Small intestine (tissue), 7 donors: ENCODE measurements at regions not wholly inside any gene's neighbourhood (a gene's known extent, or its start where the extent isn't known, plus 50 kb on each side); places are given as distances from the start of the nearest gene placed in this dataset.

ENCODE experiments used
- DNase-seq, 2 donors: peaks; one replicate each; pipeline versions ENCODE4 v3.0.0 to v3.0.0-alpha.2; 2013
- FAIRE-seq: peaks from 2 replicates; lab custom pipeline; 2012; peaks lifted over from hg19 to GRCh38; lab: Jason Lieb, UNC
- H3K27ac ChIP-seq, 3 donors: one replicate each; pipeline ENCODE4 v1.5.1; 2013; ENCODE audit warnings: low read length in 2 of 3, mild to moderate bottlenecking in 2 of 3, control low read depth in 1 of 3, inconsistent platforms in 1 of 3, low read depth in 1 of 3, moderate library complexity in 1 of 3
- H3K27me3 ChIP-seq, 3 donors: one replicate each; pipeline ENCODE4 v1.6.1; 2013; ENCODE audit warnings: low read length in 3 of 3, inconsistent platforms in 1 of 3; ENCODE audit not compliant: control insufficient read depth in 3 of 3, insufficient read depth in 3 of 3
- H3K36me3 ChIP-seq, 3 donors: one replicate each; pipeline ENCODE4 v1.6.1; 2013; ENCODE audit warnings: low read length in 3 of 3, inconsistent platforms in 1 of 3, low read depth in 1 of 3, mild to moderate bottlenecking in 1 of 3, moderate library complexity in 1 of 3; ENCODE audit not compliant: control insufficient read depth in 3 of 3, insufficient read depth in 2 of 3
- H3K4me1 ChIP-seq, 3 donors: one replicate each; pipeline ENCODE4 v1.6.1; 2013; ENCODE audit warnings: low read length in 2 of 3, inconsistent platforms in 1 of 3, low read depth in 1 of 3, mild to moderate bottlenecking in 1 of 3, moderate library complexity in 1 of 3; ENCODE audit not compliant: control insufficient read depth in 3 of 3, insufficient read depth in 2 of 3
- H3K4me3 ChIP-seq, 3 donors: one replicate each; pipeline ENCODE4 v1.5.1; 2013; ENCODE audit warnings: low read length in 3 of 3, control low read depth in 1 of 3, inconsistent platforms in 1 of 3, low read depth in 1 of 3, mild to moderate bottlenecking in 1 of 3, moderate library complexity in 1 of 3
- H3K9me3 ChIP-seq, 2 donors: one replicate each; pipeline ENCODE4 v1.6.1; 2013; ENCODE audit warnings: low read depth in 1 of 2, low read length in 1 of 2; ENCODE audit not compliant: control insufficient read depth in 2 of 2, insufficient read depth in 1 of 2
- WGBS, 3 donors: extraction: QIAGEN DNeasy Blood & Tissue Kit; methylation state at CpG; one replicate each; pipeline ENCODE4 v1.1.7; 2013; 5-methylcytosine and 5-hydroxymethylcytosine counted together
- donor health status: healthy with polysubstance abuse.
- donor health status: control.
- donor health status: control.
- donor health status: Bipolar disorder and iron deficiency.
- donor health status: healthy.

GRCh38 chr20:40890181-40890580 lies 138.4 kb upstream of the TOP1 start:
- WGBS, 3 donors, result 91 to 96% (median 95%) methylated on average over 2 of the region's 2 CpGs
- Histone ChIP-seq H3K27ac (no peak overlapping the region), H3K36me3 (no peaks in the 10 kb centered on the region), H3K4me1 (no peaks in the 10 kb centered on the region), H3K27me3 (peaks cover 0 to 3% (median 0%) of the 10 kb centered on the region in 3 donors), H3K9me3 (no peaks in the 10 kb centered on the region), H3K4me3 (no peak overlapping the region)
- DNase-seq (no peak), FAIRE-seq (no peak)

GRCh38 chr20:40890635-40891034 lies 138.0 kb upstream of the TOP1 start:
- Histone ChIP-seq H3K4me1 (no peaks in the 10 kb centered on the region), H3K36me3 (no peaks in the 10 kb centered on the region), H3K27me3 (peaks cover 0 to 3% (median 0%) of the 10 kb centered on the region in 3 donors), H3K9me3 (no peaks in the 10 kb centered on the region), H3K27ac (no peak overlapping the region), H3K4me3 (no peak overlapping the region)
- DNase-seq, result no peak
- no peak for FAIRE-seq

- DNase-seq (no peak), FAIRE-seq (no peak)
- Histone ChIP-seq H3K27me3 (peaks cover 0 to 3% (median 0%) of the 10 kb centered on the region in 3 donors), H3K9me3 (no peaks in the 10 kb centered on the region), H3K27ac (no peak overlapping the region), H3K4me3 (no peak overlapping the region), H3K36me3 (no peaks in the 10 kb centered on the region), H3K4me1 (no peaks in the 10 kb centered on the region)
These were observed 137.3 kb upstream of the TOP1 start for GRCh38 chr20:40891351-40891750.

- Histone ChIP-seq H3K27me3 (peaks cover 0 to 3% (median 0%) of the 10 kb centered on the region in 3 donors), H3K4me1 (no peaks in the 10 kb centered on the region), H3K9me3 (no peaks in the 10 kb centered on the region), H3K4me3 (no peak overlapping the region), H3K36me3 (no peaks in the 10 kb centered on the region), H3K27ac (no peak overlapping the region)
- FAIRE-seq, result no peak
- WGBS, 3 donors, result 66 to 89% (median 85%) methylated on average over 2 of the region's 2 CpGs
- DNase-seq, result no peak
These were observed 136.0 kb upstream of the TOP1 start for GRCh38 chr20:40892642-40893041.

GRCh38 chr20:40893610-40894236 lies 134.9 kb upstream of the TOP1 start:
- no peak for DNase-seq
- Histone ChIP-seq H3K4me1 (no peaks in the 10 kb centered on the region), H3K27me3 (peaks cover 0 to 3% (median 0%) of the 10 kb centered on the region in 3 donors), H3K4me3 (no peak overlapping the region), H3K36me3 (no peaks in the 10 kb centered on the region), H3K27ac (no peak overlapping the region), H3K9me3 (no peaks in the 10 kb centered on the region)
- WGBS, 3 donors, result 67 to 89% (median 80%) methylated on average over 1 of the region's 1 CpG
- FAIRE-seq, result no peak

- Histone ChIP-seq H3K9me3 (no peaks in the 10 kb centered on the region), H3K4me3 (no peak overlapping the region), H3K36me3 (no peaks in the 10 kb centered on the region), H3K27ac (no peak overlapping the region), H3K4me1 (no peaks in the 10 kb centered on the region), H3K27me3 (peaks cover 0 to 3% (median 0%) of the 10 kb centered on the region in 3 donors)
- 47 to 77% (median 68%) methylated on average over 1 of the region's 1 CpG for WGBS, 3 donors
- DNase-seq, result no peak
- FAIRE-seq, result no peak
These were observed 134.4 kb upstream of the TOP1 start for GRCh38 chr20:40894237-40894630.

GRCh38 chr20:40895182-40895581 lies 133.4 kb upstream of the TOP1 start:
- no peak overlapping the region for H3K4me3 ChIP-seq
- 59 to 63% (median 62%) methylated on average over 3 of the region's 3 CpGs for WGBS, 3 donors
- FAIRE-seq (no peak), DNase-seq (no peak)
- H3K4me1 ChIP-seq, result no peaks in the 10 kb centered on the region
- H3K27me3 ChIP-seq, result peaks cover 0 to 3% (median 0%) of the 10 kb centered on the region in 3 donors
- H3K36me3 ChIP-seq, result no peaks in the 10 kb centered on the region
- H3K27ac ChIP-seq, result no peak overlapping the region
- no peaks in the 10 kb centered on the region for H3K9me3 ChIP-seq

- no peaks in the 10 kb centered on the region for H3K9me3 ChIP-seq
These were observed 131.6 kb upstream of the TOP1 start for GRCh38 chr20:40896814-40897700.

More at GRCh38 chr20:40896814-40897700, 131.6 kb upstream of the TOP1 start:
- DNase-seq (no peak), FAIRE-seq (no peak)
- Histone ChIP-seq H3K27me3 (peaks cover 0 to 3% (median 0%) of the 10 kb centered on the region in 3 donors), H3K27ac (no peak overlapping the region), H3K36me3 (no peaks in the 10 kb centered on the region), H3K4me1 (no peaks in the 10 kb centered on the region), H3K4me3 (no peak overlapping the region)
- 68 to 82% (median 81%) methylated on average over 10 of the region's 10 CpGs for WGBS, 3 donors
